ENCODE measurements at regions not wholly inside any gene's neighbourhood (a gene's known extent, or its start where the extent isn't known, plus 50 kb on each side); places are given as distances from the start of the nearest gene placed in this dataset.

DNA sequence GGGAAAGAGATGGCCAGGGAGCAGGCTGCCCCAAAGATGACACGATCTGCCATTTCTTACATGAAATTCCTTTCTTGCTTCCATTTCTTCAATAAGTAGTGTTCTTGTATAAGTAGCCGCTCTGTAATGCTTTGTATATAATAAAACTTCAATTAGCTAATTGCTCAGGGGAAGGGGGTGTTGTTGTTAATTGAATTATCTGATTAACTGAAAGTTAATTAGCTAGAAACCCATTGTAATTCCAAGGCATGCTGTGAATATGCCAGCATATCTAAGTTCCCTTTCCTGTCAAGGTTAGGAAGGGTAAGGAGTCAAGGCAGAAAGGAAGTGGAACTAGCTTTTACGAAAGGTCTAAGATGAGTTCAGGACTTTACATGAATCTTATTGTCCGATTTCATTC lies 765.9 kb downstream of the TYW1 start:
- H3K4me3 ChIP-seq (ENCODE audit: low read length), result no peak overlapping the region
- H3K27me3 ChIP-seq (ENCODE audit: control insufficient read depth, insufficient read depth, low read length), result no peaks in the 10 kb centered on the region
- H3K4me1 ChIP-seq (ENCODE audit: control insufficient read depth, insufficient read depth, low read length), result no peaks in the 10 kb centered on the region
- H3K36me3 ChIP-seq (ENCODE audit: control insufficient read depth, insufficient read depth, low read length), result no peaks in the 10 kb centered on the region
- H3K9ac ChIP-seq (ENCODE audit: low read length), result no peak overlapping the region
- H3K9me3 ChIP-seq (ENCODE audit: control insufficient read depth, low read length), result no peaks in the 10 kb centered on the region

DNA sequence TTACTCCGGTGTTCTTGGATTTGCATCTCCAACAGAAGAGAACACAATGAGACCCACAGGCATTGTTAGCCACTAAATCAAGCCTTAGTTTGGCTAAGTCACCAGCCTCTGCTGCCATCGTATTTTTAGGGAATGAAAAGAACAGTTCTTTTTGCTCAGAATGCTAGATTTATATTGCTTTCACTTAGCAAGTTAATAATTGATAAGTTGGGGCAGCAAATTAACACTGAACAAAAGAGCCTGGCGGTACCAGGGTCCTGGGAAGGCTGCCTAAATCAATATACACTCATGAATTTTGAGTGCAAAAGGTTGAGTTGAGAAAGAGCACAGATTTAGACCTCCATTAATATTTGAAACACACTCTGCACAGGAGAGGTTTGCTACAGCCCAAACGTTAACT lies 767.7 kb downstream of the TYW1 start:
- H3K4me1 ChIP-seq (ENCODE audit: control insufficient read depth, insufficient read depth, low read length), result no peaks in the 10 kb centered on the region
- H3K27me3 ChIP-seq (ENCODE audit: control insufficient read depth, insufficient read depth, low read length), result no peaks in the 10 kb centered on the region
- H3K4me3 ChIP-seq (ENCODE audit: low read length), result no peak overlapping the region
- no peaks in the 10 kb centered on the region for H3K9me3 ChIP-seq (ENCODE audit: control insufficient read depth, low read length)
- no peak overlapping the region for H3K9ac ChIP-seq (ENCODE audit: low read length)
- no peaks in the 10 kb centered on the region for H3K36me3 ChIP-seq (ENCODE audit: control insufficient read depth, insufficient read depth, low read length)

DNA sequence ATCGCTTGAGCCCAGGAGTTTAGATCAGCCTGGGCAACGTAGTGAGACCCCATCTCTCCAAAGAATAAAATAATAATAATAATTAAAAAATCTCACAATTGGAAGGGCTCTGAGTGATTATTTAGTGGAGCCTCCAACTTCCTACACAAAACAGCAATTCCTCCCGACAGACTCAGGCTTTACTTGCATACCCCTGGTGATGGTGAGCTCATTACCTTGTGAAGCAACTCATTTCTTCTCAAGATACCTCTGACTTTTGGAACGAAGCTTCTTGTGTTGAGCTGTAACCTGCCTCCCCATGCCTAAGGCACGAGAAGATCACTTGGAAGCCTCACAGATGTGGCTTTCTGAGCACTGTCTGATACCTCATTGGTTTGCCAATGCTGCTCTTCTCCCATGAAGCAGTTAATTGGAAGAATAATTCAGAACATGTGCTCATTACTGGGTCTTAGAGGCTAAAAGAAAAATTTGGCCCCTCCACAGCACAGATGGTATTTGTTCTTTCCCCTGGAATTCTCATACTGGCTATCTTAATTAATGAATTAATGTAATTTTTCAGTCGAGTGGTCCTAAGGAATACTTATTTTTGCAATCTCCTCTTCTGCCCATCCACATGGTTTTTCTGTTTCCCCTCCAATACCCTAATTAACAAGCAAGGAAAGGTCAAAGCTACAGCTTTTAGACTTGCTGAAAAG lies 769.0 kb downstream of the TYW1 start:
- H3K27me3 ChIP-seq (ENCODE audit: control insufficient read depth, insufficient read depth, low read length), result no peaks in the 10 kb centered on the region
- no peak overlapping the region for H3K4me3 ChIP-seq (ENCODE audit: low read length)
- H3K9ac ChIP-seq (ENCODE audit: low read length), result no peak overlapping the region

DNA sequence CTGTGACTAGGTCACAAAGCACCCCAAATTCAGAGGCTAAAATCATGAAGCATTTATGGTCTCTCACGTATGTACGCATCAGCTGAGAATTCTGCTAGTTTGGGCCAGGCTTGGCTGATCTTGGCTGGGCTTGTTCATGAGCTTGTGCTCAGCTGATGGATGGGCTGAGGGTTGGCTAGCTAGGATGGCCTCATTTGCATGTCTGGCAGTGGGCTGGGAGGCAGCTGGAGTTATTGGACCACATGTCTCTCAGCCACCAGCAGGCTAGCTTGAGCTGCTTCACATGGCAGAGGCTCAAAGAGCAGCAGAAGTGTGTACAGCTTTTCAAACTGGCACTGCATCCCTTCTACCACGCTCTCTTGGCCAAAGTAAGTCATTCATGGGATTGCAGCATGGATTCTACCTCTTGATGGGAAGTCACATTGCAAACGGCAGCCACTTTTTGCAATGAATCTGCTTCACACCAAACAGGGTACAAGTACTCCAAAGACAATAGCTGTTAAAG lies 770.3 kb downstream of the TYW1 start:
- Histone ChIP-seq H3K4me3 (ENCODE audit: low read length) (no peak overlapping the region), H3K9ac (ENCODE audit: low read length) (no peak overlapping the region), H3K27me3 (ENCODE audit: control insufficient read depth, insufficient read depth, low read length) (no peaks in the 10 kb centered on the region), H3K36me3 (ENCODE audit: control insufficient read depth, insufficient read depth, low read length) (no peaks in the 10 kb centered on the region), H3K9me3 (ENCODE audit: control insufficient read depth, low read length) (no peaks in the 10 kb centered on the region), H3K4me1 (ENCODE audit: control insufficient read depth, insufficient read depth, low read length) (no peaks in the 10 kb centered on the region)

More for the DNA sequence above, 769.0 kb downstream of the TYW1 start:
- no peaks in the 10 kb centered on the region for H3K4me1 ChIP-seq (ENCODE audit: control insufficient read depth, insufficient read depth, low read length)
- H3K36me3 ChIP-seq (ENCODE audit: control insufficient read depth, insufficient read depth, low read length), result no peaks in the 10 kb centered on the region
- H3K9me3 ChIP-seq (ENCODE audit: control insufficient read depth, low read length), result no peaks in the 10 kb centered on the region

DNA sequence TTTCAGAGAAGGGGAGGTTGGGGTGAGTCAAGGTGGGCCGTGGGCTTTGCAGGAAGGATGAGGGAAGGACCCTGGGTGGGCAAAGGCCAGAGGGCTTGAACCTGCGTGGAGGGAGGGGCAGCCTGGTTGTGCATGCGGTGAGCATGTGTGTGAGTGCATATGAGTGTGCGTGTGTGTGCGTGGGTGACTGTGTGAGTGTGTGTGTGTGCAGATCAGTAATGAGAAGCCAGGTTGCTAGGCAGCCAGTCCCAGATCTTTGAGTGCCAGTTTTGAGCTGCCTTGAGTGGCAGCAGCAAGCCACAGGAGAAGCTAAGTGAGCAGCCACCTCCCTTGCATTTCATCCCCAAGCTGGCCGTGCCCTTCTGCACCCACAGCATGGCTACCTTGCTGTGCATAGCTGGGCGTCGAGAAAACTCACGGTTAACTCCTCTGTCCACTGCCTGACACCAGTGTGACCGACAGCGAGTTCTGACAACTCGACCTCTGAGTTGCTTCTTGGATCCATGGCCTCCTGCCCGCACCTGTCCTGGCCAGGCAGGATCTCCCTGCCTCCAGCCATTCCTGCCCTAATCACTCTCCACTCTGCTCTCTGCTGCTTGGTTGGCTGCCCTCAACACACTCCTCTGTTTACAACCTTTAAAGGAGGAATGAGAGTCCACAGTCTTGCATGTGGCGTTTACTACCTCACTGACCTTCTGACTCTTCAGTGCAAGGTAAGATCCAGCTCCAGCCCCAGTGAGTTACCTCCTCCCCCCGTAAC lies 775.4 kb downstream of the TYW1 start:
- Histone ChIP-seq H3K4me3 (ENCODE audit: low read length) (no peak overlapping the region), H3K4me1 (ENCODE audit: control insufficient read depth, insufficient read depth, low read length) (no peaks in the 10 kb centered on the region), H3K27me3 (ENCODE audit: control insufficient read depth, insufficient read depth, low read length) (no peaks in the 10 kb centered on the region), H3K9ac (ENCODE audit: low read length) (no peak overlapping the region), H3K36me3 (ENCODE audit: control insufficient read depth, insufficient read depth, low read length) (no peaks in the 10 kb centered on the region), H3K9me3 (ENCODE audit: control insufficient read depth, low read length) (no peaks in the 10 kb centered on the region)

DNA sequence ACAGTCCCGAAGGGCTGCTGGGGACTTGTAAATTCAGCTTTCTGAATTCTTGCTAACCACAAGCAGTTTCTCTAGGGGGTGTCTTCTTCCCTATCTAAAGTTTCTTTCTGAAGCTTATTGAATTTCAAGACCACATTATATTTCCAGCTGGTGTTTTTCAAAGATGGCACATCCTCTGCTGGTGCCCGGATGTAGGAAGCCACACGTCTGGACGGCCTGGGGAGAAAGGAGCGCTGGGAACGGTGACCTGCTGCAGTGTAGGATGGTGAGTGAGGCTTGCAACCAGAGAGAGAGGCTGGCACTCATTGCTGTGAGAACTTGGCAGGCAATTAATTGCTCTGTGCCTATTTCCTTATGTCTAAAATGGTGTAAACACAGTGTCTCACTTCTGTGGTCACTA lies 776.4 kb downstream of the TYW1 start:
- no peaks in the 10 kb centered on the region for H3K36me3 ChIP-seq (ENCODE audit: control insufficient read depth, insufficient read depth, low read length)
- H3K27me3 ChIP-seq (ENCODE audit: control insufficient read depth, insufficient read depth, low read length), result no peaks in the 10 kb centered on the region
- no peak overlapping the region for H3K4me3 ChIP-seq (ENCODE audit: low read length)

DNA sequence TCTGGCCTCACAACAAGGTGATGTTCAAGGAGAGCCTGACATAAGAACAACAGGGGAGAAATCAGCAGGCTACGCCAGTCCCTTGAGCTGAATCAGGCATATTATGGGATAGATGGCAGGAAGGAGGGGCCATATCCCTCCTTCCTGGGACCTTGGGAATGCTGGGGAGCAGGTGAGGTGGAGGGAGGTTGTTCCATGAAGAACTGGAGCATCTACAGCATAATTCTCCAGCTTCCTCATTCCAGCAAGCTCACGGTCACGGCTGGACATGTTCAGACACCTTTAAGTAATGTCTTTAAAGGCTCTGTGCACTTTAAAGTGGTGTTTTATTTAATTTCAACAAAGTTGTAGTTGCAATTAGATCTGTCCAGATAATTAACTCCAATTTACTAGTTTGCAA lies 780.5 kb downstream of the TYW1 start:
- H3K9ac ChIP-seq (ENCODE audit: low read length), result no peak overlapping the region
- H3K36me3 ChIP-seq (ENCODE audit: control insufficient read depth, insufficient read depth, low read length), result no peaks in the 10 kb centered on the region

More for the DNA sequence above, 776.4 kb downstream of the TYW1 start:
- Histone ChIP-seq H3K9me3 (ENCODE audit: control insufficient read depth, low read length) (no peaks in the 10 kb centered on the region), H3K9ac (ENCODE audit: low read length) (no peak overlapping the region), H3K4me1 (ENCODE audit: control insufficient read depth, insufficient read depth, low read length) (no peaks in the 10 kb centered on the region)

DNA sequence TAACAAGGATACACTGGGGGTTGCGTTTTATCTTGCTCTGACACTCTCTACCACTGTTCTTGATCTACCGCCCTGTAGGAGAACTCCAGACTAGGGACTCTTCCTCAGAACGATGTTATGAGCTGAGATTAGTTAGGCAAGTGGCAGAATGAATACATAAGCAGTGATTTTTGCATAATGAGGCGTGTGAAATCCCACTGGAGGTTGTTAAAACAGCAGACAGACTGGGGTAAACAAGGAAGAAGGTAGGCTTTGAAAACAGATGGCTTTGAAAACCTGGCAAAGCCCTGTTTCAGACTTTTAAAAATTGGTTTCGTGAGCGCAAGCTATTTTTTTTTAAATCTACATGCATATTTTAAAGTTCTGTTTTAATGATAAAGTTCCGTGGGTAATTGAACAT lies 785.2 kb downstream of the TYW1 start:
- Histone ChIP-seq H3K27me3 (ENCODE audit: control insufficient read depth, insufficient read depth, low read length) (no peaks in the 10 kb centered on the region), H3K4me1 (ENCODE audit: control insufficient read depth, insufficient read depth, low read length) (no peaks in the 10 kb centered on the region), H3K4me3 (ENCODE audit: low read length) (no peak overlapping the region), H3K36me3 (ENCODE audit: control insufficient read depth, insufficient read depth, low read length) (no peaks in the 10 kb centered on the region), H3K9ac (ENCODE audit: low read length) (no peak overlapping the region), H3K9me3 (ENCODE audit: control insufficient read depth, low read length) (no peaks in the 10 kb centered on the region)

More for the DNA sequence above, 780.5 kb downstream of the TYW1 start:
- Histone ChIP-seq H3K9me3 (ENCODE audit: control insufficient read depth, low read length) (no peaks in the 10 kb centered on the region), H3K4me3 (ENCODE audit: low read length) (no peak overlapping the region), H3K4me1 (ENCODE audit: control insufficient read depth, insufficient read depth, low read length) (no peaks in the 10 kb centered on the region), H3K27me3 (ENCODE audit: control insufficient read depth, insufficient read depth, low read length) (no peaks in the 10 kb centered on the region)

DNA sequence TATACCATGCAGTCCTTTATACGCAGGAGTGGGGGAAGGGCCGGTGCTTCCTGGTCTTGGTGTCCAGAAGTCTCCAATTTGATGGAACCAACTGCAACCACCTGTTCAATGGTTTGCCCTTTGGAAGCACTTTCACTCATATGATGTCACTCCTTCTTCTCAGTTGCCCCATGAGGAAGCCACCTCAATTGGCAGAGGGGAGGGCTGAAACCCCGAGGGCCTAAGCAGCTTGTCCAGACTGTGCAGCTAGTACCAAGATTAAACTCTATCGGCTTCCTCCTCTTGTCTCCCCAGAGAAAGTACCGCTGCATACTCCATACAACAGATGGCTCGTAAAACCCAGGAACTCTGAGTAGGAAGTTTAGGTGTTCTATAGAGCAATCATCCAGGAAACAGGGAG lies 789.4 kb downstream of the TYW1 start:
- H3K36me3 ChIP-seq (ENCODE audit: control insufficient read depth, insufficient read depth, low read length), result no peaks in the 10 kb centered on the region
- H3K27me3 ChIP-seq (ENCODE audit: control insufficient read depth, insufficient read depth, low read length), result no peaks in the 10 kb centered on the region
- no peaks in the 10 kb centered on the region for H3K9me3 ChIP-seq (ENCODE audit: control insufficient read depth, low read length)
- no peak overlapping the region for H3K4me3 ChIP-seq (ENCODE audit: low read length)
- no peaks in the 10 kb centered on the region for H3K4me1 ChIP-seq (ENCODE audit: control insufficient read depth, insufficient read depth, low read length)
- H3K9ac ChIP-seq (ENCODE audit: low read length), result no peak overlapping the region

DNA sequence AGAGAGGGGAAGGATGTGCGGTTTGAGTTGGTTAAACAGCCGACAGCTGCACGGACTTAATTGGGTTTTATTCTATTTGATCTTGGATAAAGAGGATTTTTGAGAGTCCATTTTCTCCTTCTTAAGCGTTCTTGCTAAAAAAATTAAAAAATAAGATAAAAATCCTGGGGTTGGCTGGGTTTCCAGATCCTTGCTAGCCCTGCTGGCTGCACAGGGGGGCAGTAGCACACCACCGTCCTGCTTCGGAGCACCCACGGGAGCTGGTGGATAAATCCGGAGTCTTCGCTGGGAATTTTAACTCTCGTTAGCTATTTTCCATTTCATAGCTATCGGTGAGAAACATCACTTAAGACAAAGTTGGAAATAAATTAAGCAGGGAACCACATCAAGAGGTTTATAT lies 792.0 kb downstream of the TYW1 start:
- Histone ChIP-seq H3K4me3 (ENCODE audit: low read length) (no peak overlapping the region), H3K36me3 (ENCODE audit: control insufficient read depth, insufficient read depth, low read length) (no peaks in the 10 kb centered on the region), H3K9ac (ENCODE audit: low read length) (no peak overlapping the region), H3K27me3 (ENCODE audit: control insufficient read depth, insufficient read depth, low read length) (no peaks in the 10 kb centered on the region), H3K9me3 (ENCODE audit: control insufficient read depth, low read length) (no peaks in the 10 kb centered on the region), H3K4me1 (ENCODE audit: control insufficient read depth, insufficient read depth, low read length) (no peaks in the 10 kb centered on the region)

DNA sequence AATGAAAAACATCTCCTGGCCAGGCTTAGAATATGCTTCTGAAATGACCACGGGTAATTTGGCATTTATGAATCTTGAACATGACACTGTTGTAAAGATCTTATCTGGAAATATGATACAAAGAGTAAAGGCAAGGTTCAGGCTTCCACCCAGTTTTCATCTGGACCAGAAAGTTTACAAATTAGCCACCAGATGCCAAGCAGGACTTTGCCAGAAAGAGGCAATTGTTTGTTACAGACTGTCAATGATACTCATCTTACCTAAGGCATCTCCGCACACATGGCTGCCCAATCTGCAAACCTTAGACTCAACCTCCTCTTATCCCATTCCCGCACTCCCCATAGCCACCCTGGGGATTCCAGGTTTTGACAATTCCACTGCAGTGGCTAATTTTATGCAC lies 795.3 kb downstream of the TYW1 start:
- Histone ChIP-seq H3K4me3 (ENCODE audit: low read length) (no peak overlapping the region), H3K9me3 (ENCODE audit: control insufficient read depth, low read length) (no peaks in the 10 kb centered on the region), H3K27me3 (ENCODE audit: control insufficient read depth, insufficient read depth, low read length) (no peaks in the 10 kb centered on the region), H3K4me1 (ENCODE audit: control insufficient read depth, insufficient read depth, low read length) (no peaks in the 10 kb centered on the region), H3K9ac (ENCODE audit: low read length) (no peak overlapping the region), H3K36me3 (ENCODE audit: control insufficient read depth, insufficient read depth, low read length) (no peaks in the 10 kb centered on the region)

DNA sequence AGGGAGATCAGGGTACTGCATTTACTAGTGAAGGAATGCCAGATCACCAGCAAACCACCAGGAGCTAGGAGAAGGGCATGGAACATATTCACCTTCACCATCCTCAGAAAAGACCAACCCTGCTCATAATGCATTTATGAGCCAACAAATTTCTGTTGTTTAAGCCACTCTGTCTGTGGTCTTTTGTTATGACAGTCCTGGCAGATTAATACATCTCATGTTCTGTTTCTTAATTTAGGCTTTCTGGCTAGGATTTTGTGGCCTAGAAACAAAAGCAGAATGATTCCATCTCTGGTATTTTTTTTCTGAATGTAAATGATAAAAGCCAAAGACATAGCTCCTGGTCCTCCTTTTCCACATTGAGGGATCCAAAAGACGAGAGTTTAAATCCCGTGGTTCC lies 797.9 kb downstream of the TYW1 start:
- H3K9me3 ChIP-seq (ENCODE audit: control insufficient read depth, low read length), result no peaks in the 10 kb centered on the region
- H3K27me3 ChIP-seq (ENCODE audit: control insufficient read depth, insufficient read depth, low read length), result no peaks in the 10 kb centered on the region
- H3K4me3 ChIP-seq (ENCODE audit: low read length), result no peak overlapping the region
- H3K9ac ChIP-seq (ENCODE audit: low read length), result no peak overlapping the region
- no peaks in the 10 kb centered on the region for H3K4me1 ChIP-seq (ENCODE audit: control insufficient read depth, insufficient read depth, low read length)
- no peaks in the 10 kb centered on the region for H3K36me3 ChIP-seq (ENCODE audit: control insufficient read depth, insufficient read depth, low read length)
